Stimulated activated CD8-positive, alpha-beta memory T cell treated with anti-CD3 and anti-CD28 coated beads, Interleukin-12 subunit alpha, Interleukin-12 subunit beta, amount 100 ng/mL, for 4 hours (primary cell): ENCODE measurements at regions not wholly inside any gene's neighbourhood (a gene's known extent, or its start where the extent isn't known, plus 50 kb on each side); places are given as distances from the start of the nearest gene placed in this dataset.
"Not testable (repeated sequence)": the region's sequence is repeated elsewhere in the genome, so short reads cannot be mapped to it uniquely, and the experiment has no call there.

Experiments
- DNase-seq: peaks from one replicate; pipeline ENCODE4 v3.0.0-alpha.2; 2020; ENCODE audit warnings: low read depth

GRCh38 chr1:209109001-209109785, 474.3 kb upstream of the CAMK1G start:
- DNase-seq: no peak

GRCh38 chr1:209113521-209113920, 470.0 kb upstream of the CAMK1G start:
- DNase-seq: no peak

GRCh38 chr1:209116705-209117104, 466.8 kb upstream of the CAMK1G start:
- DNase-seq: no peak

- DNase-seq: no peak
These were observed 459.9 kb upstream of the CAMK1G start for GRCh38 chr1:209123601-209124000.

- DNase-seq: not testable (repeated sequence)
These were observed 454.4 kb upstream of the CAMK1G start for GRCh38 chr1:209129091-209129490.

GRCh38 chr1:209130886-209131285, 452.6 kb upstream of the CAMK1G start:
- no peak for DNase-seq

GRCh38 chr1:209132736-209133467, 450.6 kb upstream of the CAMK1G start:
- no peak for DNase-seq

- no peak for DNase-seq
These were observed 449.5 kb upstream of the CAMK1G start for GRCh38 chr1:209134001-209134400.

GRCh38 chr1:209143916-209144315, 439.6 kb upstream of the CAMK1G start:
- DNase-seq: no peak

GRCh38 chr1:209150114-209150513, 433.4 kb upstream of the CAMK1G start:
- no peak for DNase-seq

GRCh38 chr1:209153411-209153810, 430.1 kb upstream of the CAMK1G start:
- DNase-seq: no peak

- no peak for DNase-seq
These were observed 428.6 kb upstream of the CAMK1G start for GRCh38 chr1:209154912-209155311.

GRCh38 chr1:209155546-209155945, 428.0 kb upstream of the CAMK1G start:
- DNase-seq: no peak

GRCh38 chr1:209156991-209157390, 426.5 kb upstream of the CAMK1G start:
- DNase-seq: no peak

GRCh38 chr1:209157546-209158249, 425.8 kb upstream of the CAMK1G start:
- DNase-seq: no peak

GRCh38 chr1:209158851-209159250, 424.7 kb upstream of the CAMK1G start:
- no peak for DNase-seq

GRCh38 chr1:209160230-209160629, 423.3 kb upstream of the CAMK1G start:
- no peak for DNase-seq

GRCh38 chr1:209162651-209163050, 420.9 kb upstream of the CAMK1G start:
- no peak for DNase-seq

GRCh38 chr1:209168204-209168603, 415.3 kb upstream of the CAMK1G start:
- no peak for DNase-seq

- DNase-seq: no peak
These were observed 412.4 kb upstream of the CAMK1G start for GRCh38 chr1:209171151-209171550.

- DNase-seq: no peak
These were observed 411.2 kb upstream of the CAMK1G start for GRCh38 chr1:209172286-209172685.

- DNase-seq: not testable (repeated sequence)
These were observed 410.5 kb upstream of the CAMK1G start for GRCh38 chr1:209172792-209173542.
